GM23338 (cell line): ENCODE measurements at regions not wholly inside any gene's neighbourhood (a gene's known extent, or its start where the extent isn't known, plus 50 kb on each side); places are given as distances from the start of the nearest gene placed in this dataset.

Experiments
- ATAC-seq: fragments of 200-7000 bp; cut with Tn5 transposase; 3 replicates; pipeline ENCODE4 v1.9.1; 2020
- DNase-seq: peaks from one replicate; pipeline ENCODE4 v3.0.0-alpha.2; 2015; ENCODE audit warnings: low spot score
- H2AFZ ChIP-seq: fragments of 200-600 bp; sonication (generic); 2 replicates; pipeline ENCODE4 v1.8.0; 2016; ENCODE audit warnings: antibody characterized with exemption, mild to moderate bottlenecking, moderate library complexity
- H3F3A ChIP-seq: fragments of 200-600 bp; sonication (generic); replicated peaks from 2 replicates; pipeline ENCODE4 v1.8.0; 2017; ENCODE audit warnings: antibody characterized with exemption, mixed run types, low read depth
- H3K27ac ChIP-seq: fragments of 200-600 bp; sonication (generic); 2 replicates; pipeline ENCODE4 v1.6.1; 2016; ENCODE audit warnings: low read depth
- H3K27me3 ChIP-seq: fragments of 200-600 bp; sonication (generic); 2 replicates; pipeline ENCODE4 v1.8.0; 2016; ENCODE audit warnings: mild to moderate bottlenecking, mixed run types, moderate library complexity; ENCODE audit not compliant: insufficient read depth
- H3K36me3 ChIP-seq: fragments of 200-600 bp; sonication (generic); 2 replicates; pipeline ENCODE4 v1.8.0; 2016; ENCODE audit warnings: mild to moderate bottlenecking; ENCODE audit not compliant: insufficient read depth
- H3K4me1 ChIP-seq: fragments of 200-600 bp; sonication (generic); 2 replicates; pipeline ENCODE4 v1.8.0; 2016; ENCODE audit warnings: mild to moderate bottlenecking, moderate library complexity; ENCODE audit not compliant: insufficient read depth
- H3K4me2 ChIP-seq: fragments of 200-600 bp; sonication (generic); 2 replicates; pipeline ENCODE4 v1.7.1; 2017; ENCODE audit warnings: mixed run types
- H3K4me3 ChIP-seq: fragments of 200-600 bp; sonication (generic); 2 replicates; pipeline ENCODE4 v1.6.1; 2016; ENCODE audit warnings: mixed run types
- H3K79me2 ChIP-seq: fragments of 200-600 bp; sonication (generic); replicated peaks from 2 replicates; pipeline ENCODE4 v1.8.0; 2017; ENCODE audit warnings: mild to moderate bottlenecking; ENCODE audit not compliant: insufficient read depth
- H3K9me2 ChIP-seq: fragments of 200-600 bp; sonication (generic); 2 replicates; pipeline ENCODE4 v1.8.0; 2017; ENCODE audit not compliant: insufficient read depth
- H4K20me1 ChIP-seq: fragments of 200-600 bp; sonication (generic); replicated peaks from 2 replicates; pipeline ENCODE4 v1.8.0; 2017; ENCODE audit warnings: mild to moderate bottlenecking; ENCODE audit not compliant: insufficient read depth
- H3K27ac Mint-ChIP-seq: 2 replicates; pipeline ENCODE4 v1.8.0; 2020; ENCODE audit warnings: inconsistent platforms, mild to moderate bottlenecking, moderate library complexity, mixed read lengths
- H3K27me3 Mint-ChIP-seq: 3 replicates; pipeline ENCODE4 v1.8.0; 2022; ENCODE audit warnings: low read depth, mild to moderate bottlenecking, moderate library complexity, mixed read lengths, inconsistent platforms; ENCODE audit not compliant: insufficient read depth, poor library complexity
- H3K36me3 Mint-ChIP-seq: 3 replicates; pipeline ENCODE4 v1.8.0; 2021; ENCODE audit warnings: low read depth, mild to moderate bottlenecking, inconsistent platforms, moderate library complexity, mixed read lengths
- H3K4me1 Mint-ChIP-seq: 3 replicates; pipeline ENCODE4 v1.8.0; 2020; ENCODE audit warnings: mild to moderate bottlenecking, inconsistent platforms, mixed read lengths
- H3K4me3 Mint-ChIP-seq: 3 replicates; pipeline ENCODE4 v1.8.0; 2021; ENCODE audit warnings: moderate library complexity, mild to moderate bottlenecking, inconsistent platforms, mixed read lengths
- H3K9me3 Mint-ChIP-seq: 3 replicates; pipeline ENCODE4 v1.8.0; 2020; ENCODE audit warnings: moderate library complexity, mild to moderate bottlenecking, inconsistent platforms, mixed read lengths
- CTCF ChIP-seq, 2 experiments: fragments of 200-600 bp in 1 of 2; sonication (generic) in 1 of 2; conservative IDR thresholded peaks; 2 replicates each; pipeline versions ENCODE4 v1.5.1 to v1.6.1; 2016 to 2017; ENCODE audit warnings: antibody characterized with exemption in 2 of 2, low read depth in 2 of 2, mild to moderate bottlenecking in 2 of 2, moderate library complexity in 1 of 2
- ETS1 ChIP-seq: IDR thresholded peaks from 2 replicates; pipeline ENCODE4 v1.6.1; 2016; ENCODE audit warnings: antibody characterized with exemption
- EZH2 ChIP-seq: fragments of 200-600 bp; sonication (generic); IDR thresholded peaks from one replicate; pipeline ENCODE4 v1.8.0; 2017; ENCODE audit warnings: antibody characterized with exemption, mild to moderate bottlenecking, low read depth; ENCODE audit not compliant: unreplicated experiment
- EZH2phosphoT487 ChIP-seq: fragments of 200-600 bp; sonication (generic); IDR thresholded peaks from one replicate; pipeline ENCODE4 v1.8.1; 2018; ENCODE audit warnings: antibody characterized with exemption; ENCODE audit not compliant: unreplicated experiment
- JUNB ChIP-seq: IDR thresholded peaks from one replicate; pipeline ENCODE4 v1.6.1; 2016; ENCODE audit warnings: antibody characterized with exemption; ENCODE audit not compliant: unreplicated experiment
- NANOG ChIP-seq: IDR thresholded peaks from 2 replicates; pipeline ENCODE4 v1.6.1; 2016; ENCODE audit warnings: antibody characterized with exemption, borderline replicate concordance
- POLR2AphosphoS5 ChIP-seq: IDR thresholded peaks from 2 replicates; pipeline ENCODE4 v1.6.1; 2016; ENCODE audit warnings: antibody characterized with exemption, low read depth
- REST ChIP-seq: IDR thresholded peaks from one replicate; pipeline ENCODE4 v1.6.1; 2018; ENCODE audit warnings: antibody characterized with exemption; ENCODE audit not compliant: unreplicated experiment
- STAT1 ChIP-seq: IDR thresholded peaks from one replicate; pipeline ENCODE4 v1.6.1; 2016; ENCODE audit warnings: antibody characterized with exemption; ENCODE audit not compliant: unreplicated experiment
- ZNF114 ChIP-seq: fragments of 250-450 bp; sonication (Bioruptor Pico); IDR thresholded peaks from 2 replicates; pipeline ENCODE4 v1.5.0; 2020; ENCODE audit warnings: mild to moderate bottlenecking, moderate library complexity
- ZNF462 ChIP-seq: fragments of 250-450 bp; sonication (Bioruptor Pico); IDR thresholded peaks from 2 replicates; pipeline ENCODE4 v1.5.0; 2020; ENCODE audit warnings: mild to moderate bottlenecking, moderate library complexity

- Histone ChIP-seq H3K79me2 (no peaks in the 10 kb centered on the region), H3K4me3 (no peak overlapping the region), H3K27me3 (no peaks in the 10 kb centered on the region), H3K4me1 (no peaks in the 10 kb centered on the region), H3K4me2 (no peak overlapping the region), H3K9me2 (no peaks in the 10 kb centered on the region), H3F3A (0 out of 2 replicates have a peak, but pooled peaks cover 5% of the 10 kb centered on the region), H3K36me3 (no peaks in the 10 kb centered on the region), H4K20me1 (no peaks in the 10 kb centered on the region), H3K27ac (no peak overlapping the region), H2AFZ (no peak overlapping the region)
- ATAC-seq (no peak), DNase-seq (no peak)
- peaks cover 13% of the 10 kb centered on the region for H3K9me3 Mint-ChIP-seq
- H3K4me1 Mint-ChIP-seq, result peaks cover 2% of the 10 kb centered on the region; the same call in 1 of the 3 replicates
- peaks cover 6% of the 10 kb centered on the region; the same call in 1 of the 3 replicates for H3K36me3 Mint-ChIP-seq
- H3K4me3 Mint-ChIP-seq, result no peak overlapping the region
- no peak overlapping the region for H3K27ac Mint-ChIP-seq
- no peak for TF ChIP-seq CTCF (conservative IDR thresholded peaks at IDR 0.05; ENCODE audit: low read depth in 2 of 2)
- TF ChIP-seq EZH2phosphoT487, result no peak
- no peak for TF ChIP-seq STAT1
- no peak for TF ChIP-seq NANOG
- TF ChIP-seq POLR2AphosphoS5, result no peak
- no peak for TF ChIP-seq JUNB
- no peak for TF ChIP-seq ZNF462 (CRISPR knock-in tag)
- TF ChIP-seq ZNF114 (CRISPR knock-in tag), result no peak
- no peak for TF ChIP-seq REST
- no peak for TF ChIP-seq ETS1
- no peak for TF ChIP-seq EZH2
- H3K27me3 Mint-ChIP-seq, result peaks cover 8% of the 10 kb centered on the region
These were observed 116.0 kb downstream of the TENT4A start for GRCh38 chr5:6829150-6829784.
